OCI-LY1 (cell line): ENCODE measurements at regions not wholly inside any gene's neighbourhood (a gene's known extent, or its start where the extent isn't known, plus 50 kb on each side); places are given as distances from the start of the nearest gene placed in this dataset.

ENCODE experiments used
- H2AFZ ChIP-seq: fragments of 200-600 bp; sonication (generic), shearing (Covaris generic); 2 replicates; pipeline ENCODE4 v1.6.0; 2014; ENCODE audit warnings: antibody characterized with exemption, mild to moderate bottlenecking, low read length
- H3F3A ChIP-seq: fragments of 200-600 bp; sonication (generic), shearing (Covaris generic); 2 replicates; pipeline ENCODE4 v1.6.0; 2014; ENCODE audit warnings: mild to moderate bottlenecking, antibody characterized with exemption, low read length, moderate library complexity; ENCODE audit not compliant: insufficient read depth
- H3K27ac ChIP-seq: fragments of 200-600 bp; sonication (generic); 2 replicates; pipeline ENCODE4 v1.5.1; 2014; ENCODE audit warnings: low read length, mixed run types, mild to moderate bottlenecking, low read depth; ENCODE audit not compliant: poor library complexity, severe bottlenecking
- H3K27me3 ChIP-seq: fragments of 200-600 bp; sonication (generic); 2 replicates; pipeline ENCODE4 v1.6.0; 2014; ENCODE audit warnings: antibody characterized with exemption, mild to moderate bottlenecking, low read length, moderate library complexity; ENCODE audit not compliant: insufficient read depth
- H3K36me3 ChIP-seq: fragments of 200-600 bp; sonication (generic); 2 replicates; pipeline ENCODE4 v1.6.1; 2014; ENCODE audit warnings: mild to moderate bottlenecking, antibody characterized with exemption, low read length, moderate library complexity, mixed read lengths; ENCODE audit not compliant: insufficient read depth
- H3K4me1 ChIP-seq: fragments of 200-600 bp; sonication (generic); 2 replicates; pipeline ENCODE4 v1.5.1; 2014; ENCODE audit warnings: mild to moderate bottlenecking, low read length, moderate library complexity; ENCODE audit not compliant: insufficient read depth, severe bottlenecking
- H3K4me2 ChIP-seq: fragments of 200-600 bp; sonication (generic), shearing (Covaris generic); 2 replicates; pipeline ENCODE4 v1.6.1; 2014; ENCODE audit warnings: low read length
- H3K4me3 ChIP-seq: fragments of 200-600 bp; sonication (generic); 2 replicates; pipeline ENCODE4 v1.5.1; 2014; ENCODE audit warnings: low read length, low read depth, mild to moderate bottlenecking, mixed read lengths; ENCODE audit not compliant: poor library complexity, severe bottlenecking
- H3K79me2 ChIP-seq: fragments of 200-600 bp; shearing (Covaris generic); 2 replicates; pipeline ENCODE4 v1.6.1; 2016; ENCODE audit warnings: mixed run types, low read length, mixed read lengths; ENCODE audit not compliant: insufficient read depth
- H3K9ac ChIP-seq: fragments of 200-600 bp; sonication (generic), shearing (Covaris generic); 2 replicates; pipeline ENCODE4 v1.6.1; 2014; ENCODE audit warnings: mild to moderate bottlenecking, low read length, mixed read lengths
- H3K9me2 ChIP-seq: fragments of 200-600 bp; sonication (generic), shearing (Covaris generic); 2 replicates; pipeline ENCODE4 v1.6.1; 2014; ENCODE audit warnings: low read depth, mild to moderate bottlenecking, low read length, mixed read lengths
- H3K9me3 ChIP-seq: fragments of 200-600 bp; shearing (Covaris generic); 2 replicates; pipeline ENCODE4 v1.6.1; 2014; ENCODE audit warnings: low read length, mixed read lengths
- H4K20me1 ChIP-seq: fragments of 200-600 bp; sonication (generic), shearing (Covaris generic); 2 replicates; pipeline ENCODE4 v1.6.0; 2016; ENCODE audit warnings: mild to moderate bottlenecking, low read length; ENCODE audit not compliant: insufficient read depth
- CTCF ChIP-seq: fragments of 200-600 bp; sonication (generic), shearing (Covaris generic); IDR thresholded peaks from 2 replicates; pipeline ENCODE4 v1.5.1; 2017; ENCODE audit warnings: mild to moderate bottlenecking, antibody characterized with exemption, low read length, moderate library complexity, mixed read lengths
- EZH2 ChIP-seq: fragments of 200-600 bp; sonication (generic), shearing (Covaris generic); IDR thresholded peaks from 2 replicates; pipeline ENCODE4 v1.8.0; 2017; ENCODE audit warnings: borderline replicate concordance, mixed run types, mild to moderate bottlenecking, antibody characterized with exemption, low read length, moderate library complexity, mixed read lengths

DNA sequence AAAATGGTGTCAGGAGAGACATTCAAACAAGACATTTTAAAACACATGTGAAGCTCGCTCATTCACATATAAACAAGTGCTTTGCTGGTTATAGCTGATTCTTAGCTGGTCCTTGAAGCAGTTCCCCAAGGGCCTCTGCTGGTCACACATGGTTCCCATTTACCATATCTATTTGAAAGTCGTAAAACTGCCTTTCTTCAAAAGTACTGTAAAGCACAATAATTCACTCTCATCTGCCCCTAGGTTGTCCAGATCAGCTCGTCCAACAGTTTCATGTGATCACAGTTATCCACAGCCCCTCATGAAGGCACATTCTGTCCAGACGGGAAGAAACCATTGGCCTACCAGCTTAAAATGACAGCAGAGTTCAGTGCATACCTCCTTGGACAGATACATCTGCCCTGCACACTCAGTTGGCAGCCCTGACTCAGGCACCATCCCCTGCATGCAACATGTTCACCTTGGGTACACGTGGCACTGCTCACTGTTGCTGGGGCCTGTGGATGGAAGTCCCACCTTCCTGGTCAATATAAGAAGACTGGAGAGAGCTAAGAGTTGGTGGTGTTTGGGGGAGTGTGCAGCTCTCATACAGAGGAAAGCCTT lies 108.0 kb upstream of the HAAO start:
- no peaks in the 10 kb centered on the region for H3K9me2 ChIP-seq
- H3K9me3 ChIP-seq = no peaks in the 10 kb centered on the region
- no peak overlapping the region for H3K9ac ChIP-seq
- peaks cover 10% of the 10 kb centered on the region; the same call in 1 of the 2 replicates for H3K27me3 ChIP-seq
- no peaks in the 10 kb centered on the region for H3K79me2 ChIP-seq
- no peak overlapping the region for H3K4me3 ChIP-seq
- no peak overlapping the region for H2AFZ ChIP-seq
- H3K4me2 ChIP-seq = no peak overlapping the region
- H3F3A ChIP-seq = no peaks in the 10 kb centered on the region
- H3K36me3 ChIP-seq = no peaks in the 10 kb centered on the region
- no peaks in the 10 kb centered on the region for H3K4me1 ChIP-seq
- TF ChIP-seq CTCF (no peak), EZH2 (no peak)
- no peak overlapping the region for H3K27ac ChIP-seq
- H4K20me1 ChIP-seq = no peaks in the 10 kb centered on the region

DNA sequence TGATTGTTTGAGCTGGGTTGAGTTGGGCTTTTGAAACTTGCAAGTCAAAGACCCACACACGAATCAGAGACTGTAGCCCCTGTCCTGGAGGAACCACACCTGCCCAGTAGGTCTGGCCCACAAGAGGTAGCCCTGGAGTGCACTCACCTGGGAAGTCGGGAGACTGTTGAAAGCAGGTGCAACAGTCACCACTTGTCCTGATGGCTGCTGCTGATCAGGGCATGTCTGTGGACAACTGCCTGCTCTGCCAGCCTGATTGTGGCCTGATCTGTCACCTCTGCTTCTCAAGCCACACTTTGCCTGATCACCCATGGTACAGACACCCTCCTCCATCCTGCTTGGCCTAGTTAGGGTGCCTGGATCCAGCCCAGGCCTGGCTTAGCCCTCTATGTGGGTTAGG lies 105.0 kb upstream of the HAAO start:
- Histone ChIP-seq H3K9ac (no peak overlapping the region), H3K27me3 (peaks cover 10% of the 10 kb centered on the region; the same call in 1 of the 2 replicates), H3K9me3 (no peaks in the 10 kb centered on the region), H3K27ac (no peak overlapping the region), H3F3A (no peaks in the 10 kb centered on the region), H3K79me2 (no peaks in the 10 kb centered on the region), H3K4me1 (no peaks in the 10 kb centered on the region), H3K4me2 (no peak overlapping the region), H3K9me2 (no peaks in the 10 kb centered on the region), H3K4me3 (no peak overlapping the region), H4K20me1 (no peaks in the 10 kb centered on the region), H3K36me3 (no peaks in the 10 kb centered on the region), H2AFZ (no peak overlapping the region)
- TF ChIP-seq EZH2 (no peak), CTCF (no peak)

DNA sequence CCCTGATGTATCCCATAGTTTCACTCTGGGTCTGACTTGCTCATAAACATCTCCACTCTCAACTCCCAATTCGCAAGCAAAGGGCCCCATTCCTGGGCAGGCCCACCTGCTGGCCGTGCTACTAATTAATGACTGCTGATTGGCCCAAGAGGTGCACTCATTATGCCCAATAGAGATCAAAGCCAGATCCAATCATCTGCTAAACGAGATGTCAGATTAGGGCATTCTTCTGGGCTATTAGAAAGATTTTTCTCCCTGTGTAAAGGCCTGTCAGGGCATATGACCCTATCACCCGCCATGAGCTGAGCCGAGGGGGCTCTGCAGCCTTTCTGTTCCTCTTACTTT lies 103.4 kb upstream of the HAAO start:
- H2AFZ ChIP-seq = no peak overlapping the region
- no peaks in the 10 kb centered on the region for H3F3A ChIP-seq
- H3K36me3 ChIP-seq = no peaks in the 10 kb centered on the region
- peaks cover 10% of the 10 kb centered on the region; the same call in 1 of the 2 replicates for H3K27me3 ChIP-seq
- TF ChIP-seq CTCF = no peak
- H3K79me2 ChIP-seq = no peaks in the 10 kb centered on the region
- H3K9me2 ChIP-seq = no peaks in the 10 kb centered on the region
- H3K4me3 ChIP-seq = no peak overlapping the region
- H3K9ac ChIP-seq = no peak overlapping the region
- no peak overlapping the region for H3K4me2 ChIP-seq
- no peaks in the 10 kb centered on the region for H3K9me3 ChIP-seq
- H4K20me1 ChIP-seq = no peaks in the 10 kb centered on the region
- no peak overlapping the region for H3K27ac ChIP-seq
- H3K4me1 ChIP-seq = no peaks in the 10 kb centered on the region
